Panc1 (cell line): ENCODE measurements at regions not wholly inside any gene's neighbourhood (a gene's known extent, or its start where the extent isn't known, plus 50 kb on each side); places are given as distances from the start of the nearest gene placed in this dataset.

Experiments
- ATAC-seq: fragments of 200-7000 bp; cut with Tn5 transposase; 2 replicates; pipeline ENCODE4 v1.9.1; 2020; ENCODE audit warnings: mild to moderate bottlenecking, moderate library complexity
- BruUV-seq: library from RNA; stranded (reverse); fragments of 400-500 nt; replicated peaks from 2 replicates; lab custom pipeline; 2021; lab: Mats Ljungman, UMichigan
- CTCF ChIA-PET: fragments of 300-600 bp; sonication (Branson Sonifier 250); formaldehyde crosslinking; loops from one replicate; lab custom pipeline; 2022; ENCODE audit warnings: antibody characterized with exemption; lab: Charles Lee
- POLR2A ChIA-PET: fragments of 300-600 bp; sonication (Branson Sonifier 250); formaldehyde crosslinking; loops from one replicate; lab custom pipeline; 2022; ENCODE audit warnings: antibody characterized with exemption; lab: Charles Lee
- DNase-seq: peaks from one replicate; pipeline ENCODE4 v3.0.0-alpha.2; 2010; ENCODE audit warnings: low read depth, low spot score
- H3K27ac ChIP-seq: 2 replicates; pipeline ENCODE4 v1.5.1; 2011; ENCODE audit warnings: mild to moderate bottlenecking, low read length, inconsistent platforms
- H3K27me3 ChIP-seq: fragments of 200-500 bp; sonication (Bioruptor generic); 2 replicates; pipeline ENCODE4 v1.6.0; 2014; ENCODE audit warnings: low read length, inconsistent platforms; ENCODE audit not compliant: control insufficient read depth, insufficient read depth
- H3K36me3 ChIP-seq: fragments of 200-500 bp; sonication (Bioruptor generic); 2 replicates; pipeline ENCODE4 v1.5.1; 2014; ENCODE audit warnings: inconsistent platforms, mild to moderate bottlenecking, low read length, moderate library complexity; ENCODE audit not compliant: control insufficient read depth, insufficient read depth
- H3K4me1 ChIP-seq: 2 replicates; pipeline ENCODE4 v1.5.1; 2011; ENCODE audit warnings: inconsistent platforms, mild to moderate bottlenecking, low read length, moderate library complexity; ENCODE audit not compliant: control insufficient read depth, insufficient read depth
- H3K4me3 ChIP-seq, 2 experiments: 2 replicates each; pipeline ENCODE4 v1.5.1; 2011 to 2012; ENCODE audit warnings: low read depth in 2 of 2, low read length in 2 of 2, mild to moderate bottlenecking in 2 of 2, inconsistent platforms in 1 of 2, moderate library complexity in 1 of 2
- H3K9me3 ChIP-seq: fragments of 200-500 bp; sonication (Bioruptor generic); 2 replicates; pipeline ENCODE4 v1.5.1; 2014; ENCODE audit warnings: low read depth, mild to moderate bottlenecking, inconsistent platforms, low read length, moderate library complexity; ENCODE audit not compliant: control insufficient read depth, insufficient read depth
- CTCF ChIP-seq: fragments of 450-650 bp; IDR thresholded peaks from 2 replicates; pipeline ENCODE4 v1.5.1; 2017; ENCODE audit warnings: mild to moderate bottlenecking
- POLR2AphosphoS5 ChIP-seq: IDR thresholded peaks from 2 replicates; pipeline ENCODE4 v1.6.1; 2012; ENCODE audit warnings: mild to moderate bottlenecking, low read depth, low read length, moderate library complexity
- REST ChIP-seq, 2 experiments: IDR thresholded peaks; 2 replicates each; pipeline ENCODE4 v1.6.1; 2011 to 2012; ENCODE audit warnings: low read depth in 2 of 2, control low read depth in 1 of 2, low read length in 1 of 2, mild to moderate bottlenecking in 1 of 2, moderate library complexity in 1 of 2; ENCODE audit not compliant: insufficient read depth in 1 of 2
- SIN3A ChIP-seq: IDR thresholded peaks from 2 replicates; pipeline ENCODE4 v1.6.1; 2012; ENCODE audit warnings: low read depth, mild to moderate bottlenecking, low read length, moderate library complexity, borderline replicate concordance; ENCODE audit not compliant: insufficient read depth
- TCF7L2 ChIP-seq: IDR thresholded peaks from 2 replicates; pipeline ENCODE4 v1.6.1; 2011; ENCODE audit warnings: mild to moderate bottlenecking, low read depth, low read length, inconsistent platforms
- in situ Hi-C: cut with HindIII; loops from 2 replicates; pipeline ENCODE4 v1.10.0; 2016; ENCODE audit warnings: low sequenced_read_pairs, low pct_unique_long_range_greater_than_20kb
- intact Hi-C: fragments of 100-400 bp; cut with micrococcal nuclease; formaldehyde crosslinking; loops from one replicate; pipeline ENCODE4 v1.10.0; 2022; ENCODE audit not compliant: unreplicated experiment

DNA sequence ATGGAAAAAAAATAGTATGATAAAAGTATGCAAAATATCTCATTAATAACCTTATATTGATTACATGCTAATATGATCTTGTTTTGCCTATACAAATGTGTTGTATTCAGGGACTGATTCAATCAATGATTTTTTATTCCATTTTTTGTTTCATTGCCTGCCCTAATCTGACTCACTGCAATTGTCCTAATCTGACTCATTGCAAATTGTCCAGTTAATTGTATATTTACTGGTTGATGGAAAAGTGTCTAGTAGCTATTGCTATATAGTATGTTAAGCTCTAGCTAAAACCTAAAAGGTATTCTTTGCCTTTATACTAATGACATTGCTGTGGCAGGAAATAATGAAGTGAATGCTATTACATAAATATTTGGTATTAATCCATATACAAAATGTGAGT is 728.9 kb upstream of the ZP4 start:
- TF ChIP-seq TCF7L2 (no peak), CTCF (no peak), POLR2AphosphoS5 (no peak), SIN3A (no peak), REST (IDR thresholded peaks at IDR 0.05; ENCODE audit: insufficient read depth in 1 of 2, low read depth in 2 of 2, low read length in 1 of 2) (no peak)
- in situ Hi-C loops: no loop called here
- Histone ChIP-seq H3K27me3 (no peaks in the 10 kb centered on the region), H3K36me3 (no peaks in the 10 kb centered on the region), H3K4me3 (no peak overlapping the region), H3K9me3 (no peaks in the 10 kb centered on the region), H3K4me1 (no peaks in the 10 kb centered on the region), H3K27ac (no peak overlapping the region)
- ChIA-PET CTCF (no interaction called here), POLR2A (no interaction called here)
- intact Hi-C loops: no loop called here
- no TSS peak for BruUV-seq
- no peak for ATAC-seq
- DNase-seq: no peak

DNA sequence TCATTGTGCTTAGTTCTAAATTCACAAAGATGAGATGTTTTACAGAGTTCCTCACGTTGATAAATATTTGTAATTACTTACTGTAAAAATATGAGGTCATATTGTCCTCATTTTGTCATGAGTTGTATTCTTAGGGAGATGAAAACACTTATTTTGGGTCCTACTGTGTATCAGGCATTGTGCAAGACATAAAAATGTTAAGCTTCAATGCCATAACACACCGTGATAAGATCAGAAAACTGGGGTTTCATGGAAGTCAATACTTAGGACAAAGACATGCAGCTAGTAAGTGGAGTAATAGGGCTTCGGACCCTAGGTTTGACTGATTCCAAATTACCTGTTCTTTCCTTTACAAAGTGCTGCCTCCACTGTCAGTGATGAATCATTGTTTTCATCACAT is 720.7 kb upstream of the ZP4 start:
- H3K4me3 ChIP-seq: no peak overlapping the region
- no peaks in the 10 kb centered on the region for H3K4me1 ChIP-seq
- no peaks in the 10 kb centered on the region for H3K9me3 ChIP-seq
- no peaks in the 10 kb centered on the region for H3K27me3 ChIP-seq
- ChIA-PET POLR2A (no interaction called here), CTCF (no interaction called here)
- H3K36me3 ChIP-seq: no peaks in the 10 kb centered on the region
- in situ Hi-C loops (no loop called here), intact Hi-C loops (no loop called here)
- no peak overlapping the region for H3K27ac ChIP-seq
- BruUV-seq: no TSS peak
- ATAC-seq (no peak), DNase-seq (no peak)
- no peak for TF ChIP-seq CTCF
- TF ChIP-seq POLR2AphosphoS5: no peak
- TF ChIP-seq REST (IDR thresholded peaks at IDR 0.05; ENCODE audit: insufficient read depth in 1 of 2, low read depth in 2 of 2, low read length in 1 of 2): no peak
- TF ChIP-seq SIN3A: no peak
- no peak for TF ChIP-seq TCF7L2
